BE2C (cell line): ENCODE measurements at regions not wholly inside any gene's neighbourhood (a gene's known extent, or its start where the extent isn't known, plus 50 kb on each side); places are given as distances from the start of the nearest gene placed in this dataset.
A peak's percentile ranks its signal among the peaks of the same experiment; 100 is the strongest.

ENCODE experiments used
- DNase-seq: peaks from one replicate; pipeline ENCODE4 v3.0.0-alpha.2; 2020
- H3K27me3 ChIP-seq: fragments of 250-450 bp; sonication (Bioruptor Pico); 2 replicates; pipeline ENCODE4 v1.5.1; 2020; ENCODE audit warnings: mild to moderate bottlenecking
- H3K36me3 ChIP-seq: fragments of 250-450 bp; sonication (Bioruptor Pico); 2 replicates; pipeline ENCODE4 v1.5.1; 2020; ENCODE audit warnings: mild to moderate bottlenecking
- H3K4me1 ChIP-seq: fragments of 250-450 bp; sonication (Bioruptor Pico); 2 replicates; pipeline ENCODE4 v1.5.1; 2020
- H3K4me3 ChIP-seq: 2 replicates; pipeline ENCODE4 v1.5.1; 2011; ENCODE audit warnings: low read depth, low read length
- H3K9me3 ChIP-seq: fragments of 250-450 bp; sonication (Bioruptor Pico); 2 replicates; pipeline ENCODE4 v1.5.1; 2020
- TF ChIP-seq, protein P1 (sequence below): IDR thresholded peaks from 2 replicates; pipeline ENCODE4 v1.5.1; 2012; ENCODE audit warnings: mild to moderate bottlenecking, low read depth, low read length

DNA sequence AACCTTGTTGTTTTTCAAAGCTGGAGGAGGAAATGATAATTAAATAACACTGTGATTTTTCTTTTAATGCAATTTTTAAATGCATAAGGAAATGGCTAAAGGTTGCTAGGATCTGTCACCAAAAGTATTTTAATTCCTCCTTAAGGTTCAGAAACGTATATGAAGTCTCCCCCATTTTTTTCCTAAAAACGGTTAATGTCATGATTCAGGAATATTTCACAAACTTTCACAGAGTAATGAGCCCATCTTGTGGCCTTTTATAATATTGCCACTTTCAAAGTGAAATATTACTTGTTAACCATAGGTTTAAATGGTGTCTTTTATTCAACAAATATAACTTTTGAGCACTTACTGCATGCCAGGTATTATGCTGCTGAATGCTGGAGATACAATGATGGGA, 99.5 kb upstream of the USP38 start:
- Histone ChIP-seq H3K36me3 (no peaks in the 10 kb centered on the region), H3K4me3 (no peak overlapping the region), H3K9me3 (no peaks in the 10 kb centered on the region), H3K27me3 (no peaks in the 10 kb centered on the region), H3K4me1 (no peaks in the 10 kb centered on the region)
- no peak for DNase-seq
- TF ChIP-seq, protein P1, sequence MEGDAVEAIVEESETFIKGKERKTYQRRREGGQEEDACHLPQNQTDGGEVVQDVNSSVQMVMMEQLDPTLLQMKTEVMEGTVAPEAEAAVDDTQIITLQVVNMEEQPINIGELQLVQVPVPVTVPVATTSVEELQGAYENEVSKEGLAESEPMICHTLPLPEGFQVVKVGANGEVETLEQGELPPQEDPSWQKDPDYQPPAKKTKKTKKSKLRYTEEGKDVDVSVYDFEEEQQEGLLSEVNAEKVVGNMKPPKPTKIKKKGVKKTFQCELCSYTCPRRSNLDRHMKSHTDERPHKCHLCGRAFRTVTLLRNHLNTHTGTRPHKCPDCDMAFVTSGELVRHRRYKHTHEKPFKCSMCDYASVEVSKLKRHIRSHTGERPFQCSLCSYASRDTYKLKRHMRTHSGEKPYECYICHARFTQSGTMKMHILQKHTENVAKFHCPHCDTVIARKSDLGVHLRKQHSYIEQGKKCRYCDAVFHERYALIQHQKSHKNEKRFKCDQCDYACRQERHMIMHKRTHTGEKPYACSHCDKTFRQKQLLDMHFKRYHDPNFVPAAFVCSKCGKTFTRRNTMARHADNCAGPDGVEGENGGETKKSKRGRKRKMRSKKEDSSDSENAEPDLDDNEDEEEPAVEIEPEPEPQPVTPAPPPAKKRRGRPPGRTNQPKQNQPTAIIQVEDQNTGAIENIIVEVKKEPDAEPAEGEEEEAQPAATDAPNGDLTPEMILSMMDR, result 0 out of 2 replicates have a peak, but pooled peaks have one; percentile 5

DNA sequence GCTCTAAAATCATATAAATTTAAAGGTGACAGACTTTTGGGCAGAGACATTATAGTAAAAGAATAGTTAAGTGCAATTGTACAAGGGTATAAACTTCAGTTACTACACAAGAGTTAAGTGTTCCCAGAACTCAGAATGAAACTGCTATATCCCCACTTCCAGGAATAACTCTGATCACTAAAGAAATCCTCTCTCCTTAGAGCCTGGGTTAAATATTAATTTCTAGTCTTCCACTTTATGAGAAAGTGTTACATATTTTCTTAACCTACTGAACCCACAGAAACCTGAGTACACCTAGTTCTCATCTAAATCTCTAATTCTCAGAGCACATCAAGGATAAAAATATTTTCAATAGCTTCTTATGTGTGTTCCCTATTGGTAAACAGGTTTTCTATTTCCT, 99.1 kb upstream of the USP38 start:
- no peak overlapping the region for H3K4me3 ChIP-seq
- H3K27me3 ChIP-seq, result no peaks in the 10 kb centered on the region
- DNase-seq, result no peak
- no peaks in the 10 kb centered on the region for H3K4me1 ChIP-seq
- TF ChIP-seq, protein P1, result no peak
- no peaks in the 10 kb centered on the region for H3K9me3 ChIP-seq
- no peaks in the 10 kb centered on the region for H3K36me3 ChIP-seq

DNA sequence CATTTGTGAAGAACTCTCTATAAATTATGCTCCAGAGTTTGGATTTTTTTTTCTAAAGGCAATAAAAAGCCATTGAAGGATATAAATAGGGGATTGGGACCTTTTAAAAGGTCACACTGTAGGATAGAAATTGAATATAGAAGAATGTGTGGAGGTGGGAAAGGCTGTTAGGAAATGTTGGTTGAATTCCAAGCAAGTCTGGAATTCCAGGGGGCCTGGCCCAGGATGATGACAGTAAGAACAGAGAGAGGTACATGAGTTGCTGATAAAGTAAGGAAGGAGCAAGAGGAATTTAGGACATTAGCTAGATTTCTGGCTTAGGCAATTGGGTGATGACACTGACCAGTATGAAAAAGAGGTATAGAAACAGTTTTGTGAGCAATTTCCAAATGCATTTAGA, 95.4 kb upstream of the USP38 start:
- Histone ChIP-seq H3K9me3 (no peaks in the 10 kb centered on the region), H3K4me1 (no peaks in the 10 kb centered on the region), H3K4me3 (no peak overlapping the region), H3K27me3 (no peaks in the 10 kb centered on the region), H3K36me3 (no peaks in the 10 kb centered on the region)
- no peak for DNase-seq
- TF ChIP-seq, protein P1, result no peak

DNA sequence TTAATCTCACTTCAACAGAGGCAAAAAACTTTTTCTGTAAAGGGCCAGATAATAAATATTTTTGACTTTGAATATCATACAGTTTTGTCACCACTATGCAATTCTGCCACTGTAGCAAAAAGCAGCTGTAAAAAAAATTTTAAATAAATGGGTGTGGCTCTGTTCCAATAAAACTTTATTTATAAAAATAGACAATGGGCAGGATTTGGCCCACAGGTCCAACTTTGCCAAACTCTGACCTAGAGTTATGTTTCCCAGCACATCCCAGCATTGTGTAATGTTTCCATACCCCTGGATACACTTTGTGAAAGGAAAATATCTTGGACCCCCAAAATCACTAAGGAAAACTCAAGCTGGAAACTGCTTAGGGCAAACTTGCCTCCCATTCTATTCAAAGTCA, 94.9 kb upstream of the USP38 start:
- no peak overlapping the region for H3K4me3 ChIP-seq

DNA sequence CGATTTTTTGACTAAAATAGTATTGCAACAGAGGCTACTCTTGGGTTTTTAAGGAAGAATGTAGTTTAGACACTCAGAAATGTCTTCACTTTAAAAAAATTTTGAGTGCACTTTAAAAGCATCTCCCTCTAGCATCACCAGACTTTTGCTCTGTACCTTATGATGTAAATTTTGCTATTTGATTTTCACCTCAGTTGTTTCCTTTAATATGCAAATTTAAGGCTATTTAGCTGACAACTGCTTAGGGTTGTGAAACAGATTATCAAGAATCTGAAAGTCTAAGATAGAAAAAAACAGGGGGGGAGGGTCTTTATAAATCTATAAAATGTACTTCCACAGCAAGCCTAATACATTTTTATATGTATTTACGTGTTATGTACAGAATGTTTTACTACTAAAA, 92.9 kb upstream of the USP38 start:
- no peaks in the 10 kb centered on the region for H3K4me1 ChIP-seq
- no peak overlapping the region for H3K4me3 ChIP-seq
- DNase-seq, result no peak
- H3K36me3 ChIP-seq, result no peaks in the 10 kb centered on the region
- TF ChIP-seq, protein P1, result no peak
- no peaks in the 10 kb centered on the region for H3K9me3 ChIP-seq
- H3K27me3 ChIP-seq, result no peaks in the 10 kb centered on the region; the same call in 1 of the 2 replicates

More for the DNA sequence above, 94.9 kb upstream of the USP38 start:
- H3K36me3 ChIP-seq, result no peaks in the 10 kb centered on the region
- no peaks in the 10 kb centered on the region for H3K9me3 ChIP-seq
- no peak for DNase-seq
- no peaks in the 10 kb centered on the region for H3K4me1 ChIP-seq
- no peaks in the 10 kb centered on the region; the same call in 1 of the 2 replicates for H3K27me3 ChIP-seq
- TF ChIP-seq, protein P1, result no peak

DNA sequence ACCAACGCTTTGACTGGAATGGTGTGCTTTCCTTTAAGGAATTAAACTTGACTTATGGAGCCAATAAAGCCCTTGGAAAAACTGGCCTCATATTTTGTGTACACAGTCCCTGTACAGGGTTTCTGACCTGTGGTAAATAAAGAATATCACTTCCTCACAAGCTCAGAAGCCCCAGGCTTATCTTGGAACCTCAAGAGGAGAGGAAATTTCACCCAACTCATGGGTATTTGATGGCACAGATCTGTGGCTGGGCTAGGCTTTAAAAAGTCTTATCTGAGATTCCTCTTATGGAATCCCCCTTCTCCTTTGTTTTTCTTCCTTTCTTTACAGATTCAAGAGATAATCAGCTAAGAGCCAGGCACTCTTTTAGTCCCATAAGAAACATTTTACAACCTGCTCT, 89.3 kb upstream of the USP38 start:
- no peak for DNase-seq
- TF ChIP-seq, protein P1, result no peak
- Histone ChIP-seq H3K4me3 (no peak overlapping the region), H3K9me3 (no peaks in the 10 kb centered on the region), H3K4me1 (no peaks in the 10 kb centered on the region), H3K36me3 (no peaks in the 10 kb centered on the region), H3K27me3 (no peaks in the 10 kb centered on the region; the same call in 1 of the 2 replicates)
